Ishikawa (cell line): ENCODE measurements at regions not wholly inside any gene's neighbourhood (a gene's known extent, or its start where the extent isn't known, plus 50 kb on each side); places are given as distances from the start of the nearest gene placed in this dataset.

Source experiments
- MAX ChIP-seq: IDR thresholded peaks from 2 replicates; pipeline ENCODE4 v1.6.1; 2012
- NFIC ChIP-seq: IDR thresholded peaks from 2 replicates; pipeline ENCODE4 v1.6.1; 2012
- RAD21 ChIP-seq: IDR thresholded peaks from 2 replicates; pipeline ENCODE4 v1.6.1; 2012; ENCODE audit warnings: low read depth
- YY1 ChIP-seq: IDR thresholded peaks from 2 replicates; pipeline ENCODE4 v1.6.1; 2012; ENCODE audit warnings: low read depth

- no peak for TF ChIP-seq RAD21
- no peak for TF ChIP-seq YY1
- no peak for TF ChIP-seq MAX
- no peak for TF ChIP-seq NFIC
Observed at GRCh38 chr2:239654266-239654665, 253.4 kb upstream of the HDAC4 start.
